Heart left ventricle (tissue), 16 donors: ENCODE measurements at regions not wholly inside any gene's neighbourhood (a gene's known extent, or its start where the extent isn't known, plus 50 kb on each side); places are given as distances from the start of the nearest gene placed in this dataset.
"Not testable (repeated sequence)": the region's sequence is repeated elsewhere in the genome, so short reads cannot be mapped to it uniquely, and the experiment has no call there.

ENCODE experiments used
- ATAC-seq, 4 donors: fragments of 200-7000 bp; cut with Tn5 transposase; one replicate each; pipeline ENCODE4 v1.9.1; 2020 to 2022; ENCODE audit warnings: moderate library complexity in 4 of 4, mild to moderate bottlenecking in 3 of 4, moderate number of reproducible peaks in 1 of 4
- DNase-seq, 5 donors: peaks; one replicate each; pipeline ENCODE4 v3.0.0-alpha.2; 2020
- H3K27ac ChIP-seq, 12 donors: fragments of 200-600 bp; sonication (generic) in 4 of 12; one replicate each; pipeline versions ENCODE4 v1.5.0 to v1.8.0; 2016 to 2022; ENCODE audit warnings: mild to moderate bottlenecking in 2 of 12
- H3K27me3 ChIP-seq, 9 donors: fragments of 200-600 bp; sonication (generic) in 2 of 9; one replicate each; pipeline versions ENCODE4 v1.5.1 to v1.8.0; 2016 to 2022; ENCODE audit warnings: mild to moderate bottlenecking in 3 of 9
- H3K36me3 ChIP-seq, 9 donors: fragments of 200-600 bp; sonication (generic) in 2 of 9; one replicate each; pipeline versions ENCODE4 v1.5.0 to v1.8.0; 2018 to 2022; ENCODE audit warnings: mild to moderate bottlenecking in 2 of 9
- H3K4me1 ChIP-seq, 12 donors: fragments of 200-600 bp; sonication (generic) in 4 of 12; one replicate each; pipeline versions ENCODE4 v1.5.0 to v1.8.0; 2016 to 2022; ENCODE audit warnings: mild to moderate bottlenecking in 3 of 12
- H3K4me3 ChIP-seq, 12 donors: fragments of 200-600 bp; sonication (generic) in 4 of 12; one replicate each; pipeline versions ENCODE4 v1.5.0 to v1.8.0; 2017 to 2022; ENCODE audit warnings: mild to moderate bottlenecking in 9 of 12, moderate library complexity in 4 of 12
- H3K9me3 ChIP-seq, 12 donors: fragments of 200-600 bp; sonication (generic) in 4 of 12; one replicate each; pipeline versions ENCODE4 v1.5.0 to v1.8.0; 2016 to 2022; ENCODE audit warnings: mild to moderate bottlenecking in 1 of 12
- POLR2A ChIP-seq, 2 donors: fragments of 450-650 bp; IDR thresholded peaks; one replicate each; pipeline ENCODE4 v1.6.1; 2017; ENCODE audit warnings: antibody characterized with exemption in 2 of 2, mild to moderate bottlenecking in 2 of 2, moderate library complexity in 2 of 2
- WGBS, 4 donors: extraction: QIAGEN DNeasy Blood & Tissue Kit in 2 of 4; methylation state at CpG; one replicate each; pipeline versions ENCODE4 v1.1.5 to v1.1.7; 2013 to 2018; 5-methylcytosine and 5-hydroxymethylcytosine counted together
- intact Hi-C, 10 donors: fragments of 100-400 bp; cut with DNase I; formaldehyde crosslinking; loops; one replicate each; pipeline versions ENCODE4 v1.11.1 to v1.14.2; 2022
- TF ChIP-seq, protein P1 (sequence below), 12 donors: fragments of 200-600 bp; sonication (generic) in 4 of 12; IDR thresholded peaks; one replicate each; pipeline versions ENCODE4 v1.5.0 to v1.8.0; 2018 to 2022; ENCODE audit warnings: antibody characterized with exemption in 12 of 12, mild to moderate bottlenecking in 5 of 12
- donor health status: ischemic (EF 13 %, LVEDD 7.1; RV severe dilation, severe dysfunction).
- donor health status: healthy with polysubstance abuse.
- donor health status: DM: no; HTN: yes; CAD: no.
- donor health status: DM: no; HTN: no; CAD: no.
- donor health status: ischemic (EF 25% LVEDD 6.9; RV normal size, moderate dysfunction).
- donor health status: ischemic (EF 25% LVEDD 5.7; RV mildly dilated, moderate dysfunction).
- donor health status: healthy.
- donor health status: DM: yes; HTN: yes; CAD: no.
- donor health status: ischemic (EF 35%, LVEDD 5.7; RV mildly dilated, moderate dysfunction).
- donor health status: nonischemic (EF 11% LVEDD 7.7; RV severe dilation, severe dysfunction).
- donor health status: DM: yes; HTN: yes; CAD: no.
- donor health status: PGD.
- donor health status: ischemic (EF 29% LVEDD 5.4; RV normal size, mild dysfunction).
- donor health status: nonischemic (EF 23%, LVEDD 6.1; RV moderate dilation, normal function).

DNA sequence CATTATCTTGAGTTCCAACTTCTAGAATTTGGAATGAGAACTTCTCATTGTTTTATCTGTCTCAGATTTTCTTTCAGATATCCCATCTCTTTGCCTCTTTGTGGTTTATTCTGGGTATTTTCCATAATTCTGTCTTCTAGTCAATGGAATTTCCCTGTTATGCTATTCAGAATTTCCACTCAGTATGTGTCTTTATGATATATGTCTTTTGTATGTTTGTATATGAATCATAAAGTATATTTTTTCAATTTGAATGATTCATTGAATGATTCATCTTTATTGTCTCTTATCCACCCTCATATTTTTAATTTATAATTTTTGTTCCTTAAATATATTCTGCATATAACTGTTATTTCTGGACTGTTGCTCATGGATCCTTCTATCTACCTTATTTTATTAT, 729.7 kb upstream of the GOT2 start:
- intact Hi-C loops, result no loop called here
- Histone ChIP-seq H3K27ac (no peak overlapping the region), H3K36me3 (no peaks in the 10 kb centered on the region), H3K4me3 (no peak overlapping the region), H3K27me3 (no peaks in the 10 kb centered on the region), H3K4me1 (no peaks in the 10 kb centered on the region), H3K9me3 (no peaks in the 10 kb centered on the region)
- DNase-seq (no peak), ATAC-seq (no peak)
- no peak for TF ChIP-seq POLR2A (IDR thresholded peaks at IDR 0.05)
- TF ChIP-seq, protein P1, sequence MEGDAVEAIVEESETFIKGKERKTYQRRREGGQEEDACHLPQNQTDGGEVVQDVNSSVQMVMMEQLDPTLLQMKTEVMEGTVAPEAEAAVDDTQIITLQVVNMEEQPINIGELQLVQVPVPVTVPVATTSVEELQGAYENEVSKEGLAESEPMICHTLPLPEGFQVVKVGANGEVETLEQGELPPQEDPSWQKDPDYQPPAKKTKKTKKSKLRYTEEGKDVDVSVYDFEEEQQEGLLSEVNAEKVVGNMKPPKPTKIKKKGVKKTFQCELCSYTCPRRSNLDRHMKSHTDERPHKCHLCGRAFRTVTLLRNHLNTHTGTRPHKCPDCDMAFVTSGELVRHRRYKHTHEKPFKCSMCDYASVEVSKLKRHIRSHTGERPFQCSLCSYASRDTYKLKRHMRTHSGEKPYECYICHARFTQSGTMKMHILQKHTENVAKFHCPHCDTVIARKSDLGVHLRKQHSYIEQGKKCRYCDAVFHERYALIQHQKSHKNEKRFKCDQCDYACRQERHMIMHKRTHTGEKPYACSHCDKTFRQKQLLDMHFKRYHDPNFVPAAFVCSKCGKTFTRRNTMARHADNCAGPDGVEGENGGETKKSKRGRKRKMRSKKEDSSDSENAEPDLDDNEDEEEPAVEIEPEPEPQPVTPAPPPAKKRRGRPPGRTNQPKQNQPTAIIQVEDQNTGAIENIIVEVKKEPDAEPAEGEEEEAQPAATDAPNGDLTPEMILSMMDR (IDR thresholded peaks at IDR 0.05), result no peak

DNA sequence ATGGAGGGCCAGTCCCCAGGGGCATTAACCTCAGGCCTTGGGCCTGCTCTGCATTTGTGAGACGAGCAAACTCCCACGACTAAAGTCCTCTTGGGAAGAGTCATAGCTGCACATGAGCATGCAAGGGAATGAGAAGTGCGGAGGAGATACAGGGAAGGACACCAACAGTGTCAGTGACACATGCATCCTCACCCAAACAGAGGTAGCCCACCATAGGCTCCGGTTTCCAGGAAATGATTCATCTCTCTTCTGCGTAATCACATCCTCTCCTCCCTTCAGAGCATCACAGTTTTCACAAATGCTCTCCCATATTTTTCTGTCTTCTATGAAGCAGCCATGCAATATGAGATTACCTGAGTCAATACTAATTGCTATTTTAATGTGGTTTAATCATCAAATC, 725.7 kb upstream of the GOT2 start:
- ATAC-seq, result no peak
- WGBS, 4 donors, result 75 to 83% (median 79%) methylated on average over 5 of the region's 5 CpGs

DNA sequence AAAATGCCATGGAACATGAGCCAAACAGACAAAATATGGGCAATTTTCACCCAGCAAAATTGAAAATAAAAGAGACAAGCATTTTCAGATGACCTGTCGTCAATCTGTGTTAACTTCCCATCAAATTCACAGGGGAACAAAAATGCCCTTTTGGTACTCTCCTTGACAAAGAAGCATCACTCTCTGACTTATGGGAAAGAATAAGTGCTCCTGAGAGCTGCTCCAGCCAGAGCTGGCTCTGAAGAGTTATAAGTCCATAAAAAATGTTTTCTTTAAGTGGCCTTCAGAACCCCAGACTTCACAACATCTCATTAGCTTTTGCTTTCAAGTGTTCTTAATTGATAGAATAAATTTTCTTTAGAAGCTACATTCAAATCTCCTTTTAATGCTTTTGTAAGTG, 721.4 kb upstream of the GOT2 start:
- DNase-seq, result no peak
- Histone ChIP-seq H3K9me3 (peaks cover 0 to 17% (median 6%) of the 10 kb centered on the region in 12 donors), H3K27me3 (no peaks in the 10 kb centered on the region), H3K27ac (no peak overlapping the region), H3K4me3 (no peak overlapping the region), H3K4me1 (no peaks in the 10 kb centered on the region), H3K36me3 (no peaks in the 10 kb centered on the region)
- WGBS, 4 donors, result 72 to 88% (median 80%) methylated on average over 1 of the region's 1 CpG
- TF ChIP-seq, protein P1 (IDR thresholded peaks at IDR 0.05), result no peak
- TF ChIP-seq POLR2A (IDR thresholded peaks at IDR 0.05), result no peak
- intact Hi-C loops, result no loop called here
- ATAC-seq, result no peak

More for the DNA sequence above, 725.7 kb upstream of the GOT2 start:
- no peak overlapping the region for H3K4me3 ChIP-seq
- intact Hi-C loops, result no loop called here
- H3K36me3 ChIP-seq, result no peaks in the 10 kb centered on the region
- H3K27me3 ChIP-seq, result no peaks in the 10 kb centered on the region
- no peak overlapping the region for H3K27ac ChIP-seq
- TF ChIP-seq, protein P1 (IDR thresholded peaks at IDR 0.05), result no peak
- TF ChIP-seq POLR2A (IDR thresholded peaks at IDR 0.05), result no peak
- no peaks in the 10 kb centered on the region for H3K9me3 ChIP-seq
- DNase-seq, result no peak
- H3K4me1 ChIP-seq, result no peaks in the 10 kb centered on the region

DNA sequence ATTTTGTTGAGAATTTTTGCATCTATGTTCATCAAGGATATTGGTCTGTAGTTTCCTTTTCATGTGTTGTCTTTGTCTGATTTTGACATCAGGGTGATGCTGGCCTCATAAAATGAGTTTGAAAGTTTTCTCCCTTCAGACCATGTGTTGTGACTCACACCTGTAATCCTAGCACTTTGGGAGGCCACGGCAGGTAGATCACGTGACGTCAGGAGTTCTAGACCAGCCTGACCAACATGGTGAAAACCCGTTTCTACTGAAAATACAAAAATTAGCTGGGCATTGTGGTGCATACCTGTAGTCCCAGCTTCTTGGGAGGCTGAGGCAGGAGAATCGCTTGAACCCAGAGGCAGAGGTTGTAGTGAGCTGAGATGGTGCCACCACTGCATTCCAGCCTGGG, 716.4 kb upstream of the GOT2 start:
- DNase-seq, intact Hi-C loops, H3K36me3 ChIP-seq, H3K4me3 ChIP-seq, H3K27me3 ChIP-seq, H3K27ac ChIP-seq, H3K4me1 ChIP-seq, ATAC-seq: not testable (repeated sequence)
- peaks cover 0 to 23% (median 7%) of the 10 kb centered on the region in 12 donors for H3K9me3 ChIP-seq
- 90 to 94% (median 92%) methylated on average over 5 of the region's 5 CpGs for whole genome bisulfite sequencing, 4 donors

DNA sequence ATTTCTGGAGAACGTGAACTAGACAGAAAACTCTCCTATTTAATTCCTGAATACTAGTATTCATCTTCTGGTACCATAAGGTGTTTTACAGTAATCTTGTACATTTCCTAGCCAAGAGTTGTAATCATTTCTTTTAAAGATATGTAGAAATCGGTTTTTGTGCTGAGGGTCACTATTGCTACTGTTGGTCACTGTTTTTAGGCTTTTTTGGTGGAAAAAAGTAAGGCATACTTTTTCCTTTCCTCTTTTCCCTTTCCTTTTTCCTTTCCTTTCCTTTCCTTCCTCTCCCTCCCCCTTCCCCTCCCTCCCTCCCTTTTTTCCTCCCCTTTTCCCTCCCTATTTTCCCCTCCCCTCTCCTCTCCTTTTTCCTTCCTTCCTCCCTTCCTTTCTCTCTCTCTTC, 706.4 kb upstream of the GOT2 start:
- peaks cover 0 to 15% (median 0%) of the 10 kb centered on the region in 12 donors for H3K9me3 ChIP-seq
- no peak overlapping the region for H3K4me3 ChIP-seq
- no peaks in the 10 kb centered on the region for H3K4me1 ChIP-seq
- H3K36me3 ChIP-seq, result no peaks in the 10 kb centered on the region
- no peak for ATAC-seq
- H3K27ac ChIP-seq, result no peak overlapping the region
- DNase-seq, result no peak
- no peaks in the 10 kb centered on the region for H3K27me3 ChIP-seq
- TF ChIP-seq, protein P1 (IDR thresholded peaks at IDR 0.05), result no peak
- no peak for TF ChIP-seq POLR2A (IDR thresholded peaks at IDR 0.05)
- intact Hi-C loops, result no loop called here
- WGBS, 4 donors, result 74 to 80% (median 77%) methylated on average over 2 of the region's 2 CpGs
